B cell (primary cell): ENCODE measurements at regions not wholly inside any gene's neighbourhood (a gene's known extent, or its start where the extent isn't known, plus 50 kb on each side); places are given as distances from the start of the nearest gene placed in this dataset.

Experiments used
- ATAC-seq: fragments of 200-7000 bp; cut with Tn5 transposase; one replicate; pipeline ENCODE4 v1.10.0; 2021; ENCODE audit warnings: low read depth, mild to moderate bottlenecking, moderate number of reproducible peaks, moderate library complexity
- CTCF ChIA-PET: fragments of 350-600 bp; sonication (Branson Sonifier 250); formaldehyde crosslinking; loops from one replicate; lab custom pipeline; 2021; ENCODE audit warnings: antibody characterized with exemption, inconsistent platforms; lab: Charles Lee
- POLR2A ChIA-PET: fragments of 350-600 bp; sonication (Branson Sonifier 250); formaldehyde crosslinking; loops from one replicate; lab custom pipeline; 2021; ENCODE audit warnings: antibody characterized with exemption; lab: Charles Lee
- DNase-seq: peaks from one replicate; pipeline ENCODE4 v3.0.0; 2013
- H2AFZ ChIP-seq: 2 replicates; pipeline ENCODE4 v1.6.1; 2012; ENCODE audit warnings: mild to moderate bottlenecking, low read depth, low read length; ENCODE audit not compliant: insufficient read depth, poor library complexity, severe bottlenecking
- H3K27ac ChIP-seq, 2 donors: 1 replicate in 1 of 2; 2 replicates in 1 of 2; pipeline ENCODE4 v1.5.1; 2012 to 2013; ENCODE audit warnings: low read length in 2 of 2, mild to moderate bottlenecking in 2 of 2, moderate library complexity in 1 of 2
- H3K27me3 ChIP-seq, 4 experiments: fragments of 200-600 bp in 1 of 4; sonication (generic) in 1 of 4; replicated peaks in 1 of 4; 1 replicate in 2 of 4; 2 replicates in 2 of 4; pipeline versions ENCODE4 v1.6.1 to v1.7.0; 2013 to 2016; ENCODE audit warnings: low read length in 3 of 4, mild to moderate bottlenecking in 2 of 4, mixed read lengths in 1 of 4, moderate library complexity in 1 of 4; ENCODE audit not compliant: insufficient read depth in 4 of 4, control insufficient read depth in 3 of 4; ENCODE audit errors: control extremely low read depth in 1 of 4
- H3K36me3 ChIP-seq, 2 experiments: replicated peaks in 1 of 2; 1 replicate in 1 of 2; 2 replicates in 1 of 2; pipeline versions ENCODE4 v1.6.1 to v1.7.1; 2013; ENCODE audit warnings: low read length in 1 of 2; ENCODE audit not compliant: insufficient read depth in 2 of 2, control insufficient read depth in 1 of 2; ENCODE audit errors: control extremely low read depth in 1 of 2, extremely low read depth in 1 of 2
- H3K4me1 ChIP-seq, 2 donors: fragments of 200-600 bp in 1 of 2; sonication (generic) in 1 of 2; 1 replicate in 1 of 2; 2 replicates in 1 of 2; pipeline versions ENCODE4 v1.5.1 to v1.6.1; 2013 to 2017; ENCODE audit warnings: low read length in 2 of 2; ENCODE audit not compliant: control insufficient read depth in 2 of 2, insufficient read depth in 2 of 2
- H3K4me2 ChIP-seq: replicated peaks from 2 replicates; pipeline ENCODE3; 2012; ENCODE audit warnings: mild to moderate bottlenecking, low read depth, low read length; ENCODE audit not compliant: poor library complexity, severe bottlenecking
- H3K4me3 ChIP-seq, 5 experiments: fragments of 200-600 bp in 1 of 5; sonication (generic) in 1 of 5; 1 replicate in 3 of 5; 2 replicates in 2 of 5; pipeline versions ENCODE4 v1.5.1 to v1.7.0; 2011 to 2016; ENCODE audit warnings: low read length in 4 of 5, mild to moderate bottlenecking in 4 of 5, low read depth in 2 of 5, control low read depth in 1 of 5, moderate library complexity in 1 of 5; ENCODE audit not compliant: insufficient read depth in 1 of 5; ENCODE audit errors: control extremely low read depth in 1 of 5, extremely low read depth in 1 of 5
- H3K79me2 ChIP-seq: fragments of 200-600 bp; sonication (generic); one replicate; pipeline ENCODE4 v1.6.0; 2016; ENCODE audit warnings: low read length; ENCODE audit not compliant: control insufficient read depth, insufficient read depth
- H3K9ac ChIP-seq: fragments of 200-600 bp; sonication (generic); 2 replicates; pipeline ENCODE4 v1.6.1; 2017; ENCODE audit warnings: mild to moderate bottlenecking, low read length, moderate library complexity
- H3K9me3 ChIP-seq, 3 donors: one replicate each; pipeline versions ENCODE4 v1.6.1 to v1.7.1; 2013; ENCODE audit warnings: low read length in 2 of 3; ENCODE audit not compliant: control insufficient read depth in 2 of 3, insufficient read depth in 1 of 3; ENCODE audit errors: control extremely low read depth in 1 of 3
- H4K20me1 ChIP-seq: 2 replicates; pipeline ENCODE4 v1.6.0; 2012; ENCODE audit warnings: mild to moderate bottlenecking, low read length; ENCODE audit not compliant: insufficient read depth, control insufficient read depth, poor library complexity, severe bottlenecking
- H3K27ac Mint-ChIP-seq: one replicate; pipeline ENCODE4 v1.8.0; 2021; ENCODE audit warnings: mixed read lengths
- H3K27me3 Mint-ChIP-seq: one replicate; pipeline ENCODE4 v1.8.0; 2021; ENCODE audit warnings: mixed read lengths
- H3K4me1 Mint-ChIP-seq: one replicate; pipeline ENCODE4 v1.8.0; 2021; ENCODE audit warnings: mixed read lengths
- H3K4me3 Mint-ChIP-seq: one replicate; pipeline ENCODE4 v1.8.0; 2021; ENCODE audit warnings: mixed read lengths
- H3K9me3 Mint-ChIP-seq: one replicate; pipeline ENCODE4 v1.8.0; 2022; ENCODE audit warnings: mixed read lengths; ENCODE audit not compliant: insufficient read depth
- CTCF ChIP-seq: fragments of 200-600 bp; IDR thresholded peaks from one replicate; pipeline ENCODE4 v1.8.0; 2022; ENCODE audit warnings: antibody characterized with exemption, mild to moderate bottlenecking
- EZH2 ChIP-seq: IDR thresholded peaks from 2 replicates; pipeline ENCODE4 v1.6.1; 2012; ENCODE audit warnings: borderline replicate concordance, low read depth, mild to moderate bottlenecking, moderate library complexity, low read length; ENCODE audit not compliant: insufficient read depth, poor library complexity, severe bottlenecking
- WGBS: methylation state at CpG from one replicate; pipeline ENCODE4 v1.1.5; 2013; ENCODE audit warnings: missing lambda C conversion rate; ENCODE audit not compliant: insufficient coverage; 5-methylcytosine and 5-hydroxymethylcytosine counted together
- intact Hi-C: fragments of 100-400 bp; cut with micrococcal nuclease; formaldehyde crosslinking; loops from one replicate; pipeline ENCODE4 v1.10.0; 2022

DNA sequence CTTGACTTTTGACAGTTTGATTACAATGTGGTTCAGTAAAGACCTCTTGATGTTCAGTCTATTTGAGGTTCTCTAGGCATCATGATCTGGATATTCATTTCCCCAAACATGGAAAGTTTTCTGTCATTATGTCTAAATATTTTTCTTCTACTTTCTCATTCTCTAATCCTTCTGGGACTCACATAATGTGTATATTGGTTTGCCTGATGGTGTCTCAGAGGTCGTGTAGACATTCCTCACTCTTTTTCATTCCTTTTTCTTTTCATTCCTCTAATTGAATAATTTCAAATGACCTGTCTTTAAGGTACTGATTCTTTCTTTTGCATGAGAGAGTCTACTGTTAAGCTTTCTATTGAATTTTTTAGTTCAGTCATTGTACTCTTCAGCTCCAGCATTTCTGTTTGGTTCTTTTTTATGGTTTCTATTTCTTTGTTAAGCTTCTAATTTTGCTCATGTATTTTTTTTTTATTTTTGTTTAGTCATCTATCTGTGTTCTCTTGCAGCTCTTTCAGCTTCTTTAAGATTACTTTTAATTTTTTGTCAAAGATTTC, 158.4 kb downstream of the GDAP2 start:
- TF ChIP-seq EZH2 = no peak
- TF ChIP-seq CTCF = no peak
- no peak overlapping the region for H3K4me2 ChIP-seq
- peaks cover 48% of the 10 kb centered on the region for H3K27me3 Mint-ChIP-seq
- H3K4me3 ChIP-seq = no peak overlapping the region
- ChIA-PET POLR2A (no interaction called here), CTCF (interaction anchor here (0.5 to 1.3 kb wide), 3 partner anchors 11 to 106 kb away, joined by 3 to 5 read pairs (median 4); no protein-coding TSS in a partner anchor)
- H4K20me1 ChIP-seq = no peaks in the 10 kb centered on the region
- no peak overlapping the region for H3K9ac ChIP-seq
- peaks cover 11 to 24% (median 19%) of the 10 kb centered on the region in 3 donors for H3K9me3 ChIP-seq
- H3K4me3 Mint-ChIP-seq = no peak overlapping the region
- H3K4me1 ChIP-seq = no peaks in the 10 kb centered on the region
- DNase-seq (no peak), ATAC-seq (no peak)
- H2AFZ ChIP-seq = no peak overlapping the region
- no peak overlapping the region for H3K27ac ChIP-seq
- no peaks in the 10 kb centered on the region for H3K79me2 ChIP-seq
- WGBS = no CpG with 5 or more reads among the region's 1 CpG
- intact Hi-C loops = no loop called here
- H3K27ac Mint-ChIP-seq = no peak overlapping the region
- no peaks in the 10 kb centered on the region for H3K4me1 Mint-ChIP-seq
- H3K9me3 Mint-ChIP-seq = peaks cover 28% of the 10 kb centered on the region
- no peaks in the 10 kb centered on the region for H3K36me3 ChIP-seq
- peaks cover 0 to 6% (median 2%) of the 10 kb centered on the region in 4 experiments for H3K27me3 ChIP-seq

- CTCF ChIA-PET = no interaction called here
- Histone ChIP-seq H3K4me1 (no peaks in the 10 kb centered on the region), H3K36me3 (no peaks in the 10 kb centered on the region), H3K4me2 (no peak overlapping the region), H3K4me3 (no peak overlapping the region), H3K27me3 (peaks cover 0 to 4% (median 0%) of the 10 kb centered on the region in 4 experiments), H3K79me2 (no peaks in the 10 kb centered on the region), H3K27ac (no peak overlapping the region), H3K9ac (no peak overlapping the region), H3K9me3 (no peaks in the 10 kb centered on the region), H2AFZ (no peak overlapping the region), H4K20me1 (no peaks in the 10 kb centered on the region)
- no CpG with 5 or more reads among the region's 2 CpGs for WGBS
- Mint-ChIP-seq H3K27ac (no peak overlapping the region), H3K4me1 (no peaks in the 10 kb centered on the region), H3K9me3 (no peaks in the 10 kb centered on the region), H3K4me3 (no peak overlapping the region), H3K27me3 (peaks cover 15% of the 10 kb centered on the region)
- TF ChIP-seq CTCF (no peak), EZH2 (no peak)
- ATAC-seq (no peak), DNase-seq (no peak)
- intact Hi-C loops = no loop called here
- POLR2A ChIA-PET = no interaction called here
Measured at GRCh38 chr1:117779364-117779763, 150.1 kb downstream of the GDAP2 start.
